C4-2B (cell line): ENCODE measurements at regions not wholly inside any gene's neighbourhood (a gene's known extent, or its start where the extent isn't known, plus 50 kb on each side); places are given as distances from the start of the nearest gene placed in this dataset.
A peak's percentile ranks its signal among the peaks of the same experiment; 100 is the strongest.
"Not testable (repeated sequence)": the region's sequence is repeated elsewhere in the genome, so short reads cannot be mapped to it uniquely, and the experiment has no call there.

Source experiments
- H3K27ac ChIP-seq: fragments of 450-650 bp; 2 replicates; pipeline ENCODE4 v1.5.1; 2017
- CTCF ChIP-seq: fragments of 450-650 bp; conservative IDR thresholded peaks from 2 replicates; pipeline ENCODE4 v1.5.1; 2017; ENCODE audit warnings: mild to moderate bottlenecking
- ZFX ChIP-seq: fragments of 450-650 bp; IDR thresholded peaks from 2 replicates; pipeline ENCODE4 v1.6.1; 2017

DNA sequence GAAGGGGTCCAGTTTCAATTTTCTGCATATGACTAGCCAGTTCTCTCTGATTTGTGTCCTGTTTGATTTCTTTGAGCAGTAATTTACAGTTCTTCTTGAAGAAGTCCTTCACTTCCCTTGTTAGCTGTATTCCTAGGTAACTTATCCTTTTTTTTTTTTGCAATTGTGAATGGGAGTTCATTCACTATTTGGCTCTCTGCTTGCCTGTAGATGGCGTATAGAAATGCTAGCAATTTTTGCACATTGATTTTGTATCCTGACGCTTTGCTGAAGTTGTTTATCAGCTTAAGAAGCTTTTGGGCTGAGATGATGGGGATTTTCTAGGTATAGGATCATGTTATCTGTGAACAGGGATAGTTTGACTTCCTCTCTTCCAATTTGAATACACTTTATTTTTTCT, 77.6 kb upstream of the NID2 start:
- TF ChIP-seq ZFX (no peak), CTCF (peak; percentile 28)
- H3K27ac ChIP-seq, result no peak overlapping the region

- not testable (repeated sequence) for H3K27ac ChIP-seq
These were observed 75.2 kb upstream of the NID2 start for GRCh38 chr14:52144099-52144498.

- no peak overlapping the region for H3K27ac ChIP-seq
- TF ChIP-seq ZFX (no peak), CTCF (no peak)
These were observed 73.6 kb upstream of the NID2 start for GRCh38 chr14:52142504-52142903.

DNA sequence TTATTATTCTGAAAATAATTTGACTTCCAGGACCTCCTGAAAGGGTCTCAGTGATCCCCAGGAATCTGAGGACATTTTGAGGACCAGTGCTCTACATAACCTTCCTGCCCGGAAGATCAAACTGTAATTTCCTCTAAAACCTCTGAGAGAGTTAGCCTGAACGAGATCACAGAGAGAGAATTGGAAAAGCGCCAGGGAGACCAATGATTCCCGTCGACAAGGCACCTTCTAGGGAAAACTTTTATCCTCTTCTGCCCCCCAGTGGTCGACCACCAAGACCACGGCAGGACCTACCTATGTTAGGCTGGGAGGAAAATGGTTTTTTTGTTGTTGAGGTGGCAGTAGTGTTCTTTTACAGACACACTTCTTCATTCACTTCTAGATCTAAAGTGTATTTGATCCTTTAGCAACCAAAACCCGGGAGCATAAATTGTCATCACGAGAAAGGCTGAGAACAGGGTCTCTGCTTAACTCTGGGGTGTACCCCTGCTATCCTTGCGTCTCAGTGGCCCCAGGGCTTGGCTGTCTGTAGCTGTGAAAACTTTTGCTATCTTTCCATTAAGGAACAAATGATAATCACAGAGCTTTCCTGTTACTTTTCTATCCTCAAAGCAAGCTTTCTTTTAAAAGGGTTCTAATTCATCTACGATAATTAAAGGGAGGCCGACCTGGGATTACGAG, 62.9 kb upstream of the NID2 start:
- TF ChIP-seq CTCF (peak; percentile 63), ZFX (no peak)
- no peak overlapping the region for H3K27ac ChIP-seq

GRCh38 chr14:52129721-52130120, 60.9 kb upstream of the NID2 start:
- TF ChIP-seq ZFX (no peak), CTCF (no peak)
- no peak overlapping the region for H3K27ac ChIP-seq

GRCh38 chr14:52125885-52126284, 57.0 kb upstream of the NID2 start:
- TF ChIP-seq CTCF (no peak), ZFX (no peak)
- no peak overlapping the region for H3K27ac ChIP-seq

DNA sequence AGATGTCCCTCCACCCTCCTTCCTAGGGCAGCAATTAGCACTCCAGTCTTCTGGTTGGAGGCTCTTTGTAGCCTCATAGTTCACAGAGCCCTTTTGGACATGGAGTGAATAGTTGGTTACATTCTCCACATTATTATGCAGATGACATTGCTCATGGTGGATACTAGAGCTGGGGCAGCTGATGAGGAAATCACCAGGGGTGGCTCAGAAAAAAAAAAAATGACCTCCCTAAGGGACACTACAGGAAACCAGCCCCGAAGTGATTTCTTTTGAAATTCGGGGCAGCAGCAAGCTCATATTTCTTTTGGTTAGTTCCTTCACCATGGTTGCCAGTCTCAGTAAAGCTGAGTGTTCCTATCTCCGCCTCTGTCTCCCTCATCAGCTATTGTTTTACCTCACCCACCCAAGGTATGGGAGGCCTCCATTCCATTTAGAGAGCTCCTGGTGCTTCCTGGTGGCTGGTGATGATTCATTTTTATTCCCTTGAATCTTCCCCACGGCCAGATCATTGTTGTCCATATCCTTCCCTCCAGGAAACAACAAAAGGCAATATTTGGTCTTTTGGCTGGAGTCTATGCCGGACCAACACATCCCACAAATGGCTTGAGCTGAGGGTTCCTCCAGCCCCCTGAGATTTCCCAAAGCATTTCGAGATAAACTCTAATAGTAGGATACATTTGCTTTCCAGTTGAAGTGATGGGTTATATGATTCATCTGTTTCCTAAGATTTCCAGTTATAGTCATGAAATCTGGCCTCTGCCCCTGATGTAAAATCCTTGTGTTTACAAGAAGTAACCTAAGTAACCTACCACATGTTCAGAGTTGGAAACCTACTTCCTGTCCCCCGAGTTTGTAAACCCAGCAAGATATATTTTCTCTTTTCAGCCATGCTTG, 56.2 kb upstream of the NID2 start:
- H3K27ac ChIP-seq, result no peak overlapping the region
- TF ChIP-seq CTCF (no peak), ZFX (no peak)

DNA sequence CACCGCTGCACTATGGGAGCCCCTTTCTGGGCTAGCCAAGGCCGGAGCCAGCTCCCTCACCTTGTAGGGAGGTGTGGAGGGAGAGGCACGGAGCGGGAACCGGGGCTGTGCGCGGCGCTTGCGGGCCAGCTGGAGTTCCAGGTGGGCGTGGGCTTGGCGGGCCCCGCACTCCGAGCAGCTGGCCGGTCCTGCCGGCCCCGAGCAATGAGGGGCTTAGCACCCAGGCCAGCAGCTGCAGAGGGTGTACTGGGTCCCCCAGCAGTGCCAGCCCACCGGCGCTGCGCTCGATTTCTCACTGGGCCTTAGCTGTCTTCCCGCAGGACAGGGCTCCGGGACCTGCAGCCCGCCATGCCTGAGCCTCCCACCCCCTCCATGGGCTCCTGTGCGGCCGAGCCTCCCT, 53.3 kb upstream of the NID2 start:
- not testable (repeated sequence) for H3K27ac ChIP-seq
